ENCODE measurements at regions not wholly inside any gene's neighbourhood (a gene's known extent, or its start where the extent isn't known, plus 50 kb on each side); places are given as distances from the start of the nearest gene placed in this dataset.

DNA sequence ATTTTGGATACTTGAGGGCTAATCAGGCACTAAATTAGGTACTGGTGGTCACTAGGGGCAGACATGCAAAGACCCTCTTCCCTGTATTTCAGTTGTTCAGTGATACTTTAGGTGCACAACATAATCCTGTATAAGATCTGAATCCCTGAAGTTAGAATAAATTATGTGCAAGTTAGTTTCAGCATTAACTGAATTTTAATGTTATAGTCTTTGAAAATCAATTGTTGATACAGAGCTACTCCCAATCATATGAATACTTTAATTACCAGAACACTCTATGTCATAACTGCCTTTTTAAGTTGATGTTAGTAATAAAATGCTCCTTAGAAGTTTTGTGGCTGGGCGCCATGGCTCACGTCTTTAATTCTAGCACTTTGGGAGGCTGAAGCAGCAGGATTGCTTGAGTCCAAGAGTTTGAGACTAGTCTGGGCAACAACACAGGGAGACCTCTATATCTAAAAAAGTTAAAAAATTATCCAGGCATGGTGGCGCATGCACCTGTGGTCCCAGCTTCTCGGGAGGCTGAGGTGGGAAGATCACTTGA is 87.1 kb upstream of the SKAP2 start (continued):
- TF ChIP-seq, protein P1, sequence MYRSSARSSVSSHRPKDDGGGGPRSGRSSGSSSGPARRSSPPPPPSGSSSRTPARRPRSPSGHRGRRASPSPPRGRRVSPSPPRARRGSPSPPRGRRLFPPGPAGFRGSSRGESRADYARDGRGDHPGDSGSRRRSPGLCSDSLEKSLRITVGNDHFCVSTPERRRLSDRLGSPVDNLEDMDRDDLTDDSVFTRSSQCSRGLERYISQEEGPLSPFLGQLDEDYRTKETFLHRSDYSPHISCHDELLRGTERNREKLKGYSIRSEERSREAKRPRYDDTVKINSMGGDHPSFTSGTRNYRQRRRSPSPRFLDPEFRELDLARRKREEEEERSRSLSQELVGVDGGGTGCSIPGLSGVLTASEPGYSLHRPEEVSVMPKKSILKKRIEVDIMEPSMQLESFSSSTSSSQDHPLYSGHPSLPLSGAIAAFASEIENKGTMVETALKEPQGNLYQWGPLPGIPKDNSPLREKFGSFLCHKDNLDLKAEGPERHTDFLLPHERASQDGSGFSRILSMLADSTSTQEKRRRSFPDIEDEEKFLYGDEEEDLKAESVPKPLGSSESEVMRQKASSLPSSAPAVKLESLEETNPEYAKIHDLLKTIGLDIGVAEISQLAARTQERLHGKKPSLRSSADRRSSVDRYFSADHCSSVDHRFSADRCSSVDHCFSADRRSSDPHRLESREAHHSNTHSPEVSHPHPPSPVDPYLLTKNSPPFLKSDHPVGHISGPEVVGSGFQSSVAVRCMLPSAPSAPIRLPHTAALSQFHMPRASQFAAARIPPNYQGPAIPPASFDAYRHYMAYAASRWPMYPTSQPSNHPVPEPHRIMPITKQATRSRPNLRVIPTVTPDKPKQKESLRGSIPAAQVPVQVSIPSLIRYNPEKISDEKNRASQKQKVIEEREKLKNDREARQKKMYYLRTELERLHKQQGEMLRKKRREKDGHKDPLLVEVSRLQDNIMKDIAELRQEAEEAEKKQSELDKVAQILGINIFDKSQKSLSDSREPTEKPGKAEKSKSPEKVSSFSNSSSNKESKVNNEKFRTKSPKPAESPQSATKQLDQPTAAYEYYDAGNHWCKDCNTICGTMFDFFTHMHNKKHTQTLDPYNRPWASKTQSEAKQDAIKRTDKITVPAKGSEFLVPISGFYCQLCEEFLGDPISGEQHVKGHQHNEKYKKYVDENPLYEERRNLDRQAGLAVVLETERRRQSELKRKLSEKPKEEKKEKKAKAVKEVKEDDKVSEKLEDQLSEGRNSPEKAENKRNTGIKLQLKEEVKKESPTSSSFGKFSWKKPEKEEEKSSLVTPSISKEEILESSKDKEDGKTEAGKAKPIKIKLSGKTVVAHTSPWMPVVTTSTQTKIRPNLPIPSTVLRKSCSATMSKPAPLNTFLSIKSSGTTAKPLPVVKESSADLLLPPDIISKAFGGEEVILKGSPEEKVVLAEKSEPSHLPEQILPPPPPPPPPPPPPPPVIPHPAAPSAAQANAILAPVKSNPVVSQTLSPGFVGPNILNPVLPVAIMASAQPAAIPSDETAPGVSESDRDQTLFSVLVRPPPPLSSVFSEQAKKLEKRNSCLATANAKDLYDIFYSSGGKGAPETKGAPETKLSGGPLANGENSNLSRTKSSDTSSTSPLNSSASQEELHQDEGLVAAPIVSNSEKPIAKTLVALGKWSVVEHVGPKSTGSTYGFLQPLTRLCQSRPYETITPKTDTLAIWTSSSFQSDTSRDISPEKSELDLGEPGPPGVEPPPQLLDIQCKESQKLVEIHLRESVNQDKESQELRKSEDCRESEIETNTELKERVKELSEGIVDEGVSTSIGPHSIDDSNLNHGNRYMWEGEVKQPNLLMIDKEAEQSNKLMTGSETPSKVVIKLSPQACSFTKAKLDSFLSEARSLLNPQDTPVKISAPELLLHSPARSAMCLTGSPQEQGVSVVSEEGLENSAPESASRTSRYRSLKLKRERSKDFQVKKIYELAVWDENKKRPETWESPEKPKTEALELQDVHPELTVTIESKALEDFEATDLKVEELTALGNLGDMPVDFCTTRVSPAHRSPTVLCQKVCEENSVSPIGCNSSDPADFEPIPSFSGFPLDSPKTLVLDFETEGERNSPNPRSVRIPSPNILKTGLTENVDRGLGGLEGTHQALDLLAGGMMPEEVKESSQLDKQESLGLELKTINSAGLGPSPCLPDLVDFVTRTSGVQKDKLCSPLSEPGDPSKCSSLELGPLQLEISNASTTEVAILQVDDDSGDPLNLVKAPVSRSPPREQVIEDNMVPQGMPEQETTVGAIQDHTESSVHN (IDR thresholded peaks at IDR 0.05; ENCODE audit: borderline replicate concordance in 1 of 2, low read depth in 1 of 2): no peak
- TF ChIP-seq PURB (CRISPR knock-in tag; IDR thresholded peaks at IDR 0.05; ENCODE audit: low read depth) (no peak), CBFA2T2 (conservative IDR thresholded peaks at IDR 0.05) (no peak), MAZ (CRISPR knock-in tag; conservative IDR thresholded peaks at IDR 0.05 in 1 of 2, IDR thresholded peaks at IDR 0.05 in 1 of 2) (no peak)
- TF ChIP-seq, protein P2, sequence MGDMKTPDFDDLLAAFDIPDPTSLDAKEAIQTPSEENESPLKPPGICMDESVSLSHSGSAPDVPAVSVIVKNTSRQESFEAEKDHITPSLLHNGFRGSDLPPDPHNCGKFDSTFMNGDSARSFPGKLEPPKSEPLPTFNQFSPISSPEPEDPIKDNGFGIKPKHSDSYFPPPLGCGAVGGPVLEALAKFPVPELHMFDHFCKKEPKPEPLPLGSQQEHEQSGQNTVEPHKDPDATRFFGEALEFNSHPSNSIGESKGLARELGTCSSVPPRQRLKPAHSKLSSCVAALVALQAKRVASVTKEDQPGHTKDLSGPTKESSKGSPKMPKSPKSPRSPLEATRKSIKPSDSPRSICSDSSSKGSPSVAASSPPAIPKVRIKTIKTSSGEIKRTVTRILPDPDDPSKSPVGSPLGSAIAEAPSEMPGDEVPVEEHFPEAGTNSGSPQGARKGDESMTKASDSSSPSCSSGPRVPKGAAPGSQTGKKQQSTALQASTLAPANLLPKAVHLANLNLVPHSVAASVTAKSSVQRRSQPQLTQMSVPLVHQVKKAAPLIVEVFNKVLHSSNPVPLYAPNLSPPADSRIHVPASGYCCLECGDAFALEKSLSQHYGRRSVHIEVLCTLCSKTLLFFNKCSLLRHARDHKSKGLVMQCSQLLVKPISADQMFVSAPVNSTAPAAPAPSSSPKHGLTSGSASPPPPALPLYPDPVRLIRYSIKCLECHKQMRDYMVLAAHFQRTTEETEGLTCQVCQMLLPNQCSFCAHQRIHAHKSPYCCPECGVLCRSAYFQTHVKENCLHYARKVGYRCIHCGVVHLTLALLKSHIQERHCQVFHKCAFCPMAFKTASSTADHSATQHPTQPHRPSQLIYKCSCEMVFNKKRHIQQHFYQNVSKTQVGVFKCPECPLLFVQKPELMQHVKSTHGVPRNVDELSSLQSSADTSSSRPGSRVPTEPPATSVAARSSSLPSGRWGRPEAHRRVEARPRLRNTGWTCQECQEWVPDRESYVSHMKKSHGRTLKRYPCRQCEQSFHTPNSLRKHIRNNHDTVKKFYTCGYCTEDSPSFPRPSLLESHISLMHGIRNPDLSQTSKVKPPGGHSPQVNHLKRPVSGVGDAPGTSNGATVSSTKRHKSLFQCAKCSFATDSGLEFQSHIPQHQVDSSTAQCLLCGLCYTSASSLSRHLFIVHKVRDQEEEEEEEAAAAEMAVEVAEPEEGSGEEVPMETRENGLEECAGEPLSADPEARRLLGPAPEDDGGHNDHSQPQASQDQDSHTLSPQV (IDR thresholded peaks at IDR 0.05): no peak

Measured in K562 (cell line).